ENCODE measurements at regions not wholly inside any gene's neighbourhood (a gene's known extent, or its start where the extent isn't known, plus 50 kb on each side); places are given as distances from the start of the nearest gene placed in this dataset.

- TF ChIP-seq, protein P1, sequence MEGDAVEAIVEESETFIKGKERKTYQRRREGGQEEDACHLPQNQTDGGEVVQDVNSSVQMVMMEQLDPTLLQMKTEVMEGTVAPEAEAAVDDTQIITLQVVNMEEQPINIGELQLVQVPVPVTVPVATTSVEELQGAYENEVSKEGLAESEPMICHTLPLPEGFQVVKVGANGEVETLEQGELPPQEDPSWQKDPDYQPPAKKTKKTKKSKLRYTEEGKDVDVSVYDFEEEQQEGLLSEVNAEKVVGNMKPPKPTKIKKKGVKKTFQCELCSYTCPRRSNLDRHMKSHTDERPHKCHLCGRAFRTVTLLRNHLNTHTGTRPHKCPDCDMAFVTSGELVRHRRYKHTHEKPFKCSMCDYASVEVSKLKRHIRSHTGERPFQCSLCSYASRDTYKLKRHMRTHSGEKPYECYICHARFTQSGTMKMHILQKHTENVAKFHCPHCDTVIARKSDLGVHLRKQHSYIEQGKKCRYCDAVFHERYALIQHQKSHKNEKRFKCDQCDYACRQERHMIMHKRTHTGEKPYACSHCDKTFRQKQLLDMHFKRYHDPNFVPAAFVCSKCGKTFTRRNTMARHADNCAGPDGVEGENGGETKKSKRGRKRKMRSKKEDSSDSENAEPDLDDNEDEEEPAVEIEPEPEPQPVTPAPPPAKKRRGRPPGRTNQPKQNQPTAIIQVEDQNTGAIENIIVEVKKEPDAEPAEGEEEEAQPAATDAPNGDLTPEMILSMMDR (IDR thresholded peaks at IDR 0.05; ENCODE audit: insufficient read depth, low read length, poor library complexity, severe bottlenecking) = no peak
- no peak for TF ChIP-seq EZH2phosphoT487 (conservative IDR thresholded peaks at IDR 0.05; ENCODE audit: low read length)
Observed at GRCh38 chr5:176747670-176748072, 62.7 kb upstream of the UNC5A start.
